ENCODE measurements at regions not wholly inside any gene's neighbourhood (a gene's known extent, or its start where the extent isn't known, plus 50 kb on each side); places are given as distances from the start of the nearest gene placed in this dataset.
"Not testable (repeated sequence)": the region's sequence is repeated elsewhere in the genome, so short reads cannot be mapped to it uniquely, and the experiment has no call there.

DNA sequence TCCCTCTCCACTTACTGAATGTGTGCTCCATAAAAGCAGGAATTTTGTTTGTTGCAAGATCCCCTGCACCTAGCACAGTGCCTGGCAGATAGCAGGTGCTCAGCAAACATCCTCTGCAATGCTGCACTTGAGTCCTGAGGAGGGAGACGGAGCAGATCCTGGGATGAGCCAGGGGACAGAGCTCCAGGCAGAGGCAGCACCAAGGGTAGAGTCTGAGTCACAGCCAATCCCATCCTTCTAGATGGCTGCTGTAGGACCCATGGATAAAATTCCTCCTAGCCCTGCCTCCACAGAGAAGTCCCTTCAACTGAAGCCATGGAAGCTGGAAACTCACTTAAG, 59.3 kb upstream of the SULF2 start:
- H3K9me3 Mint-ChIP-seq; POLR2A ChIA-PET (ENCODE audit: partially characterized antibody); H3K36me3 ChIP-seq (ENCODE audit: insufficient read depth, low read length); H3K27me3 ChIP-seq (ENCODE audit: insufficient read depth, low read length); H3K4me1 ChIP-seq (ENCODE audit: insufficient read depth, low read length); H3K4me3 ChIP-seq (ENCODE audit: low read length in 2 of 2); H3K36me3 Mint-ChIP-seq; DNase-seq; H3K4me1 Mint-ChIP-seq; H3K27ac ChIP-seq (ENCODE audit: low read depth, low read length); H3K9me3 ChIP-seq (ENCODE audit: control insufficient read depth in 1 of 2, low read length in 2 of 2); H3K4me3 Mint-ChIP-seq; CTCF ChIA-PET (ENCODE audit: partially characterized antibody); H3K27ac Mint-ChIP-seq: not testable (repeated sequence)
- peaks cover 3 to 15% of the 10 kb centered on the region in 2 donors for H3K27me3 Mint-ChIP-seq
- intact Hi-C loops (cut with micrococcal nuclease), result loop anchor here (5.0 kb wide), 1 partner anchor 48 kb away; no protein-coding TSS in a partner anchor

DNA sequence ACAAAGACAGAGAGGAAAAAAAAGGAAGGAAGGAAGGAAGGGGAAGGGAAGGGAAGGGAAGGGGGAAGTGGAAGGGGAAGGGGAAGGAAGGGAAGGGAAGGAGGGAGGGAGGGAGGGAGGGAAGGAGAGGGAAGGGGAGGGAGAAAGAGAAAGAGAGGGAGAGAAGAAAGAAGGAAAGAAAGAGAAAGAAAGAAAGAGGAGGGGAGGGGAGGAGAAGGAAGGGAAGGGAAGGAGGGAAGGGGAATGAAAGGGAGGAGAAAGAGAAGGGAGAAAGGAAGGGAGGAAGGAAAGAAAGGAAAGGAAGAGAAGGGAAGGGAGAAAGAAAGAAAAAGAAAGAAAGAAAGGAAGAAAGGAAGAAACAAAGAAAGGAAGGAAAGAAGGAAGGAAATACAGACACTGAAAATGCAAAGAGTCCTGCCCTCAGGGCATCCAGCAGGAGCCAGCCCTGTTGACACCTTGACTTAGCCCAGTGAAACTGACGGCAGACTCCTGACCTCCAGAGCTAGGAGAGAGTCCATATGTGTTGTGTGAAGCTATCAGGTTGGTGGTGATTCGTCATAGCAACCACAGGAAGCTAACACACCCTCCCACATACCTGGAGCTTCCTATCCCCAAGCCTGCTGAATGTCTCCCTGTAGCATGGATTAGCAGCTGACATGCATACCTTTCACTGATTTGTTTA, 58.7 kb upstream of the SULF2 start:
- Mint-ChIP-seq H3K9me3 (no peaks in the 10 kb centered on the region), H3K36me3 (no peaks in the 10 kb centered on the region), H3K4me3 (no peak overlapping the region), H3K27ac (no peak overlapping the region), H3K4me1 (peaks cover 0 to 1% (median 0%) of the 10 kb centered on the region in 4 donors), H3K27me3 (peaks cover 2 to 13% of the 10 kb centered on the region in 2 donors)
- Histone ChIP-seq H3K4me3 (ENCODE audit: low read length in 2 of 2) (no peak overlapping the region), H3K4me1 (ENCODE audit: insufficient read depth, low read length) (no peaks in the 10 kb centered on the region), H3K27me3 (ENCODE audit: insufficient read depth, low read length) (no peaks in the 10 kb centered on the region), H3K36me3 (ENCODE audit: insufficient read depth, low read length) (no peaks in the 10 kb centered on the region), H3K27ac (ENCODE audit: low read depth, low read length) (no peak overlapping the region), H3K9me3 (ENCODE audit: control insufficient read depth in 1 of 2, low read length in 2 of 2) (no peaks in the 10 kb centered on the region)
- DNase-seq, result no peak
- intact Hi-C loops (cut with micrococcal nuclease), result loop anchor here (5.0 kb wide), 1 partner anchor 48 kb away; no protein-coding TSS in a partner anchor
- ChIA-PET POLR2A (ENCODE audit: partially characterized antibody) (no interaction called here), CTCF (ENCODE audit: partially characterized antibody) (no interaction called here)

DNA sequence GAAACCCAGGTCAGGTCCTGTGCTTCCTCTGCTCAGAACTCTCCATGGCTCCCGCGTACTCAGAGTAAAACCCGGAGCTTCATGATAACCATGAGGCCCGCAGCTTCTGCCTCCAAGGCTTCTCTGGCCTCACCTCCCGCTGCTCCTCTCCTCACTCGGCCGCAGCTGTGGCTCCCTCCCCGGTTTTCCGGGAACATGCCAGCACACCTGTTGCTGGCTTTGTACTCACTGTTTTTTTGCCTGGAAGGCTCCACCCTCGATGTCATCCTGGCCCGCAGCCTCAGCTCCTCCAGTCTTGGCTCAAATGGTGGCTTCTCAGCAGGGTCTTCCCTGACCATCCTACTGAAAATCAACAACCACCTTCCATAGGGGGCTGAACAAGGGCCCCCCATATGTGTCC, 57.7 kb upstream of the SULF2 start:
- H3K4me1 Mint-ChIP-seq; H3K36me3 ChIP-seq (ENCODE audit: insufficient read depth, low read length); POLR2A ChIA-PET (ENCODE audit: partially characterized antibody); H3K36me3 Mint-ChIP-seq; H3K9me3 Mint-ChIP-seq; H3K27me3 ChIP-seq (ENCODE audit: insufficient read depth, low read length); H3K4me3 Mint-ChIP-seq; H3K27ac ChIP-seq (ENCODE audit: low read depth, low read length); H3K9me3 ChIP-seq (ENCODE audit: control insufficient read depth in 1 of 2, low read length in 2 of 2); H3K4me1 ChIP-seq (ENCODE audit: insufficient read depth, low read length); H3K27ac Mint-ChIP-seq; CTCF ChIA-PET (ENCODE audit: partially characterized antibody); DNase-seq; H3K4me3 ChIP-seq (ENCODE audit: low read length in 2 of 2): not testable (repeated sequence)
- intact Hi-C loops (cut with micrococcal nuclease), result loop anchor here (5.0 kb wide), 1 partner anchor 49 kb away; no protein-coding TSS in a partner anchor
- peaks cover 2 to 11% of the 10 kb centered on the region in 2 donors for H3K27me3 Mint-ChIP-seq

DNA sequence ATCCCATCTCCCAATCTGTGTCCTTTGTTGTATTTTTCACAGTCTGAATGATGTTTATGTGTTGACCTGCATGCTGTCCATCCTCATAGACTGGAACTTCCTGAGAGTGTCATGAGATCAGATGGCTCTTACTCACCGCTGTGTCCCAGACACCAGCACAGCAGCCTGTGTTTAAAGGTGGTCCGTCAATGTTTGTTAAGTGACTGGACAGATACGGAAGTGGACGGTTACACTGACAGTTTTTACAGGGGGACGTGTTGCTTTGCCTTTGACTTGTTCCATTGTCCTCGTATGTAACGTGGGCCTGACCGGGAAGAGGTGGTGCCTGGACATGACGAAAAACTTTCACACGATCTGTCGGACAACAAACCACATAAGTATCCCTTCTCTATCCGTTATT, 56.7 kb upstream of the SULF2 start:
- H3K27me3 Mint-ChIP-seq, result peaks cover 2 to 11% of the 10 kb centered on the region in 2 donors
- H3K9me3 ChIP-seq (ENCODE audit: control insufficient read depth in 1 of 2, low read length in 2 of 2); H3K4me1 ChIP-seq (ENCODE audit: insufficient read depth, low read length); H3K4me3 Mint-ChIP-seq; H3K9me3 Mint-ChIP-seq; H3K27ac Mint-ChIP-seq; POLR2A ChIA-PET (ENCODE audit: partially characterized antibody); H3K36me3 ChIP-seq (ENCODE audit: insufficient read depth, low read length); DNase-seq; H3K4me1 Mint-ChIP-seq; H3K27me3 ChIP-seq (ENCODE audit: insufficient read depth, low read length); H3K4me3 ChIP-seq (ENCODE audit: low read length in 2 of 2); CTCF ChIA-PET (ENCODE audit: partially characterized antibody); H3K36me3 Mint-ChIP-seq; H3K27ac ChIP-seq (ENCODE audit: low read depth, low read length): not testable (repeated sequence)
- intact Hi-C loops (cut with micrococcal nuclease), result loop anchor here (5.0 kb wide), 1 partner anchor 50 kb away; no protein-coding TSS in a partner anchor

DNA sequence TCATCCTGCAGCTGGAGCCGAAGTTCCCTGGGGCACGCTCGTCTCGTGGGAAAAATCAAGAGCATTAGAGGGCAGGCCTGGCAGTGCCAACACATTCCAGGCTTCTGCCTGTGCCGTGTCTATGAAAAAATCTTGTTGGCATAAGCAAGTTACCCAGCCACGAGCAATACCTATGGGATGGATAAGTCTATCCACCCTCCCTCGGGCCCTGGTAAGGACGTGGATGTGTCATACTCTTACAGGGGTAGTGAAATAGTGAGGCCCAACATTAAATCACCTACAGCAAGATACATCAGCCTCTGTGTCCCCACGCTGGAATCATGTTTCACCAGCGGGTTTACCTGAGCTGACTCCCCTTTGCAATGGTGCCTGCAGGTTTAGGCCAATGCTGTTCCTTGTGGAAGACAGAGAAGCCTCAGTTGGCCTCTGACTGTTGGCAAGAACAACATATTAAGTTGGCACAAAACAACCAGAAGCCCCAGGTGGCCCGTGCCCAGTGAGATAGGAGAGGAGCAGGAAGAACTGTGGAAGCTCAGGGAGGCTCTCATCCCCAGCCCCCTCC, 51.1 kb upstream of the SULF2 start:
- CTCF ChIA-PET (ENCODE audit: partially characterized antibody); H3K4me1 Mint-ChIP-seq; H3K4me3 Mint-ChIP-seq; intact Hi-C loops (cut with micrococcal nuclease); H3K36me3 Mint-ChIP-seq; H3K9me3 ChIP-seq (ENCODE audit: control insufficient read depth in 1 of 2, low read length in 2 of 2); H3K9me3 Mint-ChIP-seq; H3K27ac Mint-ChIP-seq; POLR2A ChIA-PET (ENCODE audit: partially characterized antibody); DNase-seq; H3K27ac ChIP-seq (ENCODE audit: low read depth, low read length); H3K36me3 ChIP-seq (ENCODE audit: insufficient read depth, low read length); H3K4me3 ChIP-seq (ENCODE audit: low read length in 2 of 2); H3K27me3 Mint-ChIP-seq; H3K4me1 ChIP-seq (ENCODE audit: insufficient read depth, low read length); H3K27me3 ChIP-seq (ENCODE audit: insufficient read depth, low read length): not testable (repeated sequence)
